HG03442 (cell line): ENCODE measurements at regions not wholly inside any gene's neighbourhood (a gene's known extent, or its start where the extent isn't known, plus 50 kb on each side); places are given as distances from the start of the nearest gene placed in this dataset.
"Not testable (repeated sequence)": the region's sequence is repeated elsewhere in the genome, so short reads cannot be mapped to it uniquely, and the experiment has no call there.

Experiments used
- ATAC-seq: cut with Tn5 transposase; IDR thresholded peaks from one replicate; pipeline ENCODE4 v1.9.1; 2021; ENCODE audit warnings: mild to moderate bottlenecking, moderate library complexity; ENCODE audit not compliant: unreplicated experiment

DNA sequence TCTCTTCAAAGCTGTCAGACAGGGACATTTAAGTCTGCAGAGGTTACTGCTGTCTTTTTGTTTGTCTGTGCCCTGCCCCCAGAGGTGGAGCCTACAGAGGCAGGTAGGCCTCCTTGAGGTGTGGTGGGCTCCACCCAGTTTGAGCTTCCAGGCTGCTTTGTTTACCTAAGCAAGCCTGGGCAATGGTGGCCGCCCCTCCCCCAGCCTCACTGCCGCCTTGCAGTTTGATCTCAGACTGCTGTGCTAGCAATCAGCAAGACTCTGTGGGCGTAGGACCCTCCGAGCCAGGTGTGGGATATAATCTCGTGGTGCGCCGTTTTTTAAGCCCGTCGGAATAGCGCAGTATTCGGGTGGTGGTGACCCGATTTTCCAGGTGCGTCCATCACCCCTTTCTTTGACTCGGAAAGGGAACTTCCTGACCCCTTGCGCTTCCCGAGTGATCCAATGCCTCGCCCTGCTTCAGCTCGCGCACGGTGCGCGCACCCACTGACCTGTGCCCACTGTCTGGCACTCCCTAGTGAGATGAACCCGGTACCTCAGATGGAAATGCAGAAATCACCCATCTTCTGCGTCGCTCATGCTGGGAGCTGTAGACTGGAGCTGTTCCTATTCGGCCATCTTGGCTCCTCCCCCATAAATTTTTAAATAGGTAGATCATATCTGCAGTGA, 785.1 kb downstream of the TDRD15 start:
- not testable (repeated sequence) for ATAC-seq

DNA sequence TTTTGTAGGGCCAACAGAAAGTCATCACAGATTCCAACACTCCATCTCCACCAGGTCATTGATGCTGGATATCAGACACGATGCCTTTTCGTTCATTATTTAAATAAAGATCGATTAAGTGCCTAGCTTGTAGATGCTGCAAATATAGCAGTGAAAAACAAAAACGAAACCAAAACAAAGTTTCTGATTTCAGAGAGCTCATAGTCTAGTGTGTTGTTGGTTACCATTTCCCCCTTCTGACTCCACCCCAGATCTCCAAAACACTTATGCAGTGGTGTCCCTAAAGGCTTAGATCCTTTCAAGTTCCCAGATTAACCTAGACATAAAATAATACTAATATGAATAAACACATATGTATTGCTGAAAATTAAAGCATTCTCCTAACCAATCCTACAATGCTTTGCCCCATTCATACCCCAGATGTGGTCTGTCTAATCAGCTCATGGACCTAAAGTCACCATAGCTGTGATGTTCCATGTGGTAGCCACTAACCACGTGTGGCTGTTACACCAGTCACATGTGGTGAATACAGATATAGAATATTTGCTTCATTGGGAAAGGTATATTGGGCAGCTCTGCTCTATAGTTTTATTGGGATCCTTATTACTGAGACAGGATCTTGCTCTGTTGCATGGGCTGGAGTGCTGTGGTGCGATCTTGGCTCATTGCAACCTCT, 787.2 kb downstream of the TDRD15 start:
- ATAC-seq = no peak

DNA sequence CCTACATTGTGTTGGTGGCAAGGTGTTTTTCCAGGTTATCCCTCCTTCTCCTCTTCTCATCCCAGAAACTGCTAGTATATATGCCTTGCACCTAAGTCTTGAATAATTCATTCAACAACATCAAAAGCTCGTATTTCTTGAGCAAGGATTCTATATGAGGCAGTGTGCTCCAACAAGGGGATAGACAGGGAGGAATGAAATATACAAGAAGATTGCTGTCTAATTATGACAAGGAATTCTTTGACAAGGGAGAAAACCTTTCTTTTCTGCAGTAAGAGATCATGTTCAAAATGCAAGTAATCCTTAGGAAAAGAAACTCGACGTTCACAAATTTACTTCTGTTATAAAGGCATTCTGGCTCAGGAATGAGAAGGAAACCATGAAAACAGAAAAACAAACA, 788.6 kb downstream of the TDRD15 start:
- ATAC-seq = no peak

DNA sequence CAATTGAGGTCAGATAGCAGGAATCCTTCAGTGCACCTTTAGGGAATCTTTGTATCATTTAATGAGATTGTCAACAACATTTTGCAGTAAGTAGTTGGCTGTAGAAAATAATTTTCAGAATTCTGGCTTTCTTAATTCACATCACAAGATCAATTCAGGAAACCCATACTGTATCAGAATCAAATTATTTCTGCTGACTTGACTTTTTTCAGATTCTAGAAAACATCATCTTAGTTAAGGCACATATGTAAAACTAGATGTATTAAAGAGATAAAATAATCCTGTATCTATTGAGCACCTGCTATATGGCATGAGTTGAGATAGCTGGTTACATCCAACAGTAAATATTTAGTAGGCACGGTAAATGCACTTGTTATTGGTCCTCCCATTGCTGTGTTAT, 791.4 kb downstream of the TDRD15 start:
- ATAC-seq = no peak

DNA sequence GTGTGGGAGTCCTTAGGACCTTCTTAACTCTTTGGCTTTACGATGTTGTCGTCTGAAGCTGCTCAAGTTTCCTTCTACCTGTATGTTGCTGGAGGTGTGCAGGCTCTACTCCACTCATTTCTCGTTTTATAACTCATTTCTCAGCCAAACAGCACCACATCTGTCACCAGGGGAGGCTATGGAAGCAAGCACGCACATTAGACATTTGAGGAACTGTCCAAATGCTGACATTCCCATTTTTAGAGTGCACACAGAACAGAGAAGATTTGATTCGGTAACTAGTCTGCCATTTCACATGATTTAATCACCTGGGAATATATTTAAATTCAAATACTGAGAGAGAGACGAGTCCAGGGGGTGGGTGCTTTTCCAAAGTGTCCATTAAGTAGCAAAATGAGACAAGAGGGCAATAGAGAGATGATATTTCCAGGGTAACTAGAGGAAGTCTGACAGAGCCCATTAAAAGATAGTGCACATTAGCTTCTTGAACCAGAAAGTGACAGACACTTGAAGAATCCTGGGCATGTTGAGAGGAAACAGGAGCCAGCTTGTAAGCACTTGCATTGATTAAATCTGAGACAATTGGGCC, 793.3 kb downstream of the TDRD15 start:
- ATAC-seq = no peak

DNA sequence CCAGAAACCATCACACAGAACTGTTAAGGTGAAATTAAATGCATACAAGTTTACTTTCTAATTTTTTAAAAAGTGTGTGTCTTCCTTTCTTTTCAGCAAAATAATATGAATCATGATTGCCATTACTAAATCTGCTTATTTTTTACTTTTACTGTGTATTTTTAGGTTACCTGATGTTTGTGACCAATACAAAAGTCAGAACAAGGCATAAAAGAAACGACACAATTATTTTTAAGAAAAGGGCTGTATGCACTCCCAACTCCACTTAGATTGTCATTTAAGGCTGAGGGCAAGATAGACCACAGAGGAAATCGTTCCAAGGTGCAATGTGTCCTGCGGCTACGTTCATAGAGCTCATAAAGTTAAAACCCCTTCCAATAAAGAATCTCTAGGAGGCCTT, 797.0 kb downstream of the TDRD15 start:
- ATAC-seq = no peak

DNA sequence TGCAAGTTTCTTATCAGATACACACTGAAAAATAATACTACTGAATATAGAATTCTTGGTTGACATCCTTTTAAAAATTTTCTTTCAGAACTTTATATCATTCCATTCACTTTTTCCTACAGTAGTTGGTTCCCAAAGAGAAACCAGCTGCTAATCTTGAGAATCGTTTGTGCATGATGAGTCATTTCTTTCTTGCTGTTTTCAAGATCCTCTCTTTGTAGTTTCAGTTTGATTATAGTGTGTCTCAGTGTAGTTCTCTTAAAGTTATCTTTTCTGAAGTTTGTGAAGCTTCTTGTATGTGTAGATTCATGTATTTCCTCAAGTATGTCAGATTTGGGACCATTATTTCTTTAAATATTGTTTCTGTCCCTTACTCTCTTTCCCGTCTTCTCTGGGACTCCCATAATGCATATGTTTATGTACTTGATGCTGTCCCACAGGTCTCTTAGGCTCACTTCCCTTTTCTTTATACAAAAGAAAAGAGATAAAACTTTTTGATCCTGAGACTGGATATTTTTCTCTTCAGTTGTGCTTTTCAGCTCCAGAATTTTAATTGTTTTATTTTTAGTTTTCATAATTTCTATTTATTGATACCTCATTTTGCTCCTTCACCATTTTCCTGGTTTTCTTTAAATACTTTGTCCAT, 801.0 kb downstream of the TDRD15 start:
- peak; percentile 81 for ATAC-seq

DNA sequence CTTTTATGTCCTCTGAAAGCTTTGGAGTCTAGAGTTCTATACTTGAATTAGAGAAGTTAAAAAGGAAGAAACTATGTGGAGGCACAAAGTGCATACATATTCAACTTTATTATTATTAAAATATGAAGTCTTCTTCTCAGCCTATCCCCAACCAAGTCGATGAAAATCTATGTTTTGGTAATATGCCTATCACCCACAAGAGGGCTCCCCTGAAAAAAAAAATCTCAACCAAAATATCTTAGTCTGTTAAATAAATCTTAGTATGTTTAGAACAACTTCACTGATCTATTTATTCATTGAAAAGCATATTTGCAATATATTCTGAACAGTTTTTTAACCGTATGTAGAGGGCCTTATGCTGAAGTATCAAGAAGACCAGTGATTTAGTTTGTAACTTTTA, 804.5 kb downstream of the TDRD15 start:
- ATAC-seq = no peak

DNA sequence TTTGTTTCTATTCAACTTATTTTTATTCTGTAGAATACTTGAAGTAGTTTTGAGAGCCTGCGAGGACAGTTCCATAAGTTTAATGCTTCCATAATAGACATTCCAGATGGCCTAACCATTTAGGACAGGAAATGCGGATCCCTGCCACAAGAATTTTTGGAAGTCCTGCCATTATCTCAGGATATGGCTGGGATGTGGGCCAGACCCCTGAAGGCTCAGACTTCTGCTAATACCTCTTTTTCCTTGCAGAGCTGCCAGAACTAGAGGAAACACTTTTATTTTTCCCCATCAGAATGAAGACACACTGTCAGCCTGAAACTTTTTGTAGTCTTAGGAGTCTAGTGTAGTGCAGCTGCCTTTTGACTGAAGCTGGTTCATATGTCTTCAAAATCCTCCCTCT, 806.5 kb downstream of the TDRD15 start:
- ATAC-seq = no peak

DNA sequence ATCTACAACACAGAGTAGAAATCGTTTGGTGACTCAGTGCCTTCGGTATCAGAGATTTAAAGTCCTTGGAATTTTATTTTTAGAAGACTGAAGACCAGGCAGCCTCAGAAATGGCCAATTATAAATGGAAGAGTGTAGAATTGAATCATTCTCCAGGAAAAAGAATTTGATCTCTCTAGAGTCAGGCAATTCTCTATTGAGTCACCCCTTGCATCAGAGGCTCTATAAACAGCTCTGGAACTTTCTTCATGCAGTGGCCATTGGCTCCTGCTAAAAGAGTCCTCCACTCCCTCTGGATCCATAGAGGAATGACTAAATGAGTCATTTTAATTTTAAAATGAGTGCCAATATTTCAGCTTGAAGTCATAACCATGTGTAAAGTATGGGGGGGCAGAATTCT, 816.2 kb downstream of the TDRD15 start:
- no peak for ATAC-seq

DNA sequence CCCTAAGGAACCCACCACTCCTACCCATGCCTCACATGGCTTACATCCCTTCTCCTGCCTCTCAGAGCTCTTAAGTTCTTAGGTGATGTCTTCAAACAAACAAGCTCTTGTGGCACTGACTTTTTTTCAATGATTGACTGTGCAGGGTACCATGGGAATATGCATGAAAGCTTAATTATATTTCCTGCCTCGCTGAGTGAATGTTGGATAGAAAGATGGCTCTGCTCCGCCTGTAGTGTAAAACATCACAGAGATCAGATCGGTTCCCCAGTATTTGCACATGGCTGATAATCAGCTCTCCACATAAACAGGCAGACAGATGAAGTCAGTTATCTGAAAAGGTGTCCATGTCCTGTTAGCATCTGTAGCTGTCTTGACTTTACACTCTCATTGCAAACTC, 820.8 kb downstream of the TDRD15 start:
- ATAC-seq = no peak

DNA sequence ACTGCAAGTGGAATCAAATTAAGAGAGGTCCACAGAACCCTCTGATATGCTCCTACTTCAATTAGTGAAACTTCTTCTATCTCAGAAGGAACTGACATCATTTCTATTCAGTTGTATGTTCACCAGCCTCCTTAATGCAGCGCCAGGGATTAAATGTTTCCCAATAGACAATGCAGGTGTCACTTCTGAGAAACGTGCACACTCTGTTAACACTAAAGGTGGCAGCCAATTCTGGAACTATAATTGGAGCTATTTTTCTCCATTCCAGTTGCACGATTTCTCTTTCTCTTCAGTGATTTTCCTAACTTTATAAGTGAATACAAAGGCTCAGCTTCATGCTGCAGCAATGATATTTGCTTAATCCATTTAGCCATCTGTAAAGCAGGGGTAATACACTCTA, 821.9 kb downstream of the TDRD15 start:
- ATAC-seq = no peak

DNA sequence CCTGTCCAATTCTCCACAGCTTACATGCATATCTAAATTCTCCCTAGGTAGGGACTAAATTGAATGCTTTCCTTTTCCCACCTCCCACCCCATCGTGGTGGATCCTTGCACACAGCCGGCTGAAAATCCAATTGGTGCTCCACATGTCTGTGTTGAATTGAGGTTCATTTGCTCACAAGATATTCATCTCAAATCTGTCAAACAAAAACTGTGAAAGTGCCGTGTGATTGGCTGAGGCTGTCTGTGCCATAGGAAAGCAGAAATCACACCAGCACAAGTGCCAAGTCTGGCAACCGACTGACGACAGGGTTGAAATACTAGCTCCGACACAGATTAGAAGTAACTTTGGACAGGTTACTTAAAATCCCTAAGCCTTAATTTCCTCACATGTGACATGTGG, 823.3 kb downstream of the TDRD15 start:
- ATAC-seq = no peak

DNA sequence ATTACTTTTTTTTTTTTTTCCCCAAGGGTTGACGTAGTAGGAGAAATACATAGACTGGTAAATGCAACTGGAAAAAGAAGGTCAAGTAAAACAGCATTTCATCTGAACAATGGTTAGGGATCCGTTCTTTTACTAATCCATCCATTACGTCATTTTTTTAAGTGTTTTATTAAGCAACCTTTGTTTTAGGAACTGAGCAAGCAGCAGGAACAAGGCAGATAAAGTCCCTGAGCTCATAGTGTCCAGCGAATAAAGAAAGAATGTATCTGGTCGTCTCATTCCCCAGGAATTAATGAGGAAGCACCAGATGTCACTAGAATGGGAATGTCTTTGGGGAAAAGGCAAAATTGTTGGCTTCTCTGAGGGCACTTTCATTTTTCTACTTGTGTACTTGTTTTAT, 842.4 kb downstream of the TDRD15 start:
- no peak for ATAC-seq

DNA sequence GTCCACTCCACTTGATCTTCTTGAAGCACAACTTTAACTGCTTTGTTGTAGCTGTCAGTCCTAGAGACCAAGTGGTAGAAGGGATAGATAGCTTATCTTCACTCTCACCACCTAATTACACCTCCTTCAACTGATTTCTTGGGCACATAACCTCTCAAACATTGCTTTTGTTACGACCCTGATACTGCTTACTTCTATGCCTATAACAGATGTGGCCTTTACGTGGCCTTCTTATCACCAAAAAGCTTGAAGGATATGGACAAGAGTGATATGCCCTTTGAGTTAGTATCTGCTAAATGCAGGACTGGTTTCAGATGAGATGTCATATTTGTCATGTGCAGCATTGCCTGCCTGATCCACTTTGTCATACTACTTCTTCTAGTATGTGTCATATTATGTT, 847.2 kb downstream of the TDRD15 start:
- ATAC-seq = no peak

DNA sequence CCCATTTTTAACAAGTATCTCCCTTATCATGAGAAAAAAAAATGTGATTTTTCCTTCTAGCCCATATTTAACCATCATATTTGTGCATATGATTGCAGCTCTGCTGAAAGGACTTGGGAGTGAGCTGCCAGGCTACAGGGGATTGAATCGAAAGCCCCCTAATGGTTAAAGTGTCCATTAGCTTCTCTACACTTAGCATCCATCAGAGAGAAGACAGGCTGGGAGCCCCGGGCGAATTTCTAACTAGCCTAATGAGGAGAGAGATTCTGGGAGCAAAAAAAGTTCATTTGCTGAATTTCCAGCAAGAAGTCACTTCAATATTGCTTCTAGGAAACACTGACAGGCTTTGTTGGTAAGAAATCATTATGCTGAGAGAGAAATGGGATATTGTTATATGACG, 848.8 kb downstream of the TDRD15 start:
- no peak for ATAC-seq

DNA sequence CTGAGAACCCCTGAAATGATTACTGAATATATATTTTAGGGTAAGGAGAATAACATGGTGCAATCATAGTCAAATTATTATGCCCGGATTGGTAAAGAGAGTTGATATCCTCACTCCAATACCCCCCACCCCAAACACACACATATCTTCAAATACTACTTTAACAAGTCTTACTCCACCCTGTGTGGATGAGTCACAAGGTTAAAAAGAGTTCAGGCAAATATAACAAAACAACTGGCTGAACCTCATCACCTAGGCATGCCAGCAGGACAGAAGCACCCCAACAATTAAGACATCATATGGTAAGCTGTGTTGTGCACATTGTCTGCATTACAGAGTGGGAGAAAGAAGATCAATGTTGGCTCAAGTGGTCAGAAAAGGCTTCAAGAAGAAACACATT, 857.4 kb downstream of the TDRD15 start:
- ATAC-seq = no peak

DNA sequence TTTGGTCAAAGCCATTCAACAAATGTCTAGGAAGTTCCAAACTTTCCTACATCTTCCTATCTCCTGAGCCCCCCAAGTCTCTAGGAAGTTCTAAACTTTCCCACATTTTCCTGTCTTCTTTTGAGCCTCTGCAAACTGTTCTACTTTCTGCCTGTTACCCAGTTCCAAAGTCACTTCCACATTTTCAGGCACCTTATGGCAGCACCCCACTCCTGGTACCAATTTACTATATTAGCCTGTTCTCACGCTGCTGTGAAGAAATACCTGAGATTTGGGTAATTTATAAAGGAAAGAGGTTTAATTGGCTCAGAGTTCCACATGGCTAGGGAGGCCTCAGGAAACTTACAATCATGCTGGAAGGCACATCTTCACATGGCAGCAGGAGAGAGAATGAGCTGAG, 869.2 kb downstream of the TDRD15 start:
- ATAC-seq = no peak

DNA sequence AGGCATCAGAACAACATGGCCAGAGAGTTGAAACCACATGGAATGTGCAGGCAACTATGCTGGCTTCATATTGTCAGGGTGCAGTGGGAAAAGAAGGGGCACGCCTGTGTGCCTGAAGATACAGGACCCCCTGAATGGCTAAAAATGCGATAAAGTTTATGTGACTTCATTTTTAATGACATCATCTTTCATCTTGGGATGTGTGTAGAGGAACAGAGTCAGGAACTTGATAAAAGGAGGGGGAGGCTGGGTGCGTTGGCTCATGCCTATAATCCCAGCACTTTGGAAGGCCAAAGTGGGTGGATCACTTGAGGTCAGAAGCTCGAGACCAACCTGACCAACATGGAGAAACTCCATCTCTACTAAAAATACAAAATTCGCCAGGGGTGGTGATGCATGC, 872.6 kb downstream of the TDRD15 start:
- no peak for ATAC-seq

DNA sequence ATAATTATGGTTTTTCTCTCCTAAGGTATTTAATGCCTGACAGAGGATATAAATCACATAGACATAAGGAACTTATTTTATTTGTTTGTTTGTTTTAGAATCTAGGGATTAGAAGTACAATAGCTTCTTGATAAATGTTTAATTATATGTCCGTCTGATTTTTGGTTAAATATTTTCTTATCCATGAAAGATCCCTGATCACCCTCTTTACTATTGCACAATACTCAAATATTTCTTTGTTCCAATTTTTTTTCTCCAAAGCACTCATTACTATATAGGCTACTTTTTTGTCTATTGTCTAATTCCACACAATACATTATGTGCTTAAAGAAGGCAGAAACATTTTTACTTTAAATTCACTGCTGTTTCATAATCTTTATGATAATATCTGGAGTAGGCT, 875.8 kb downstream of the TDRD15 start:
- no peak for ATAC-seq

DNA sequence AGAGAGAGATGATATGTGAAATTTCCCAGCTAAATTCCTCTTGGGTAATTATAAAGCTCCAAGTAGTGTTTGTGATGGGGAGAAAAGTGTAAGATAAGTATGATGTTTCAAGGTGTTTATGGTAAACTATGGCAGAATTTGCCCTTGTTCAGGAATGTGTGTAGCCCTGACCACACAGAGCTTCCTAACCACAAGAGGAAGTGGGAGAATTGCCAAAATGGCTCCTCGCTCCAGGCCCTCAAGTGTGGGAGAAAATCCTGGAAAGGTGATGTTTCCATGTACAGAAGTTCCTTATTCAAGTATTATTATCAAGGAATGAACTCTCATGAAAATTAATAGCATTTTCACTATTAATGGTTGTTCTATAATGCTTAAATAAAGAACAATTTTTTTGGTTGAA, 878.3 kb downstream of the TDRD15 start:
- no peak for ATAC-seq

DNA sequence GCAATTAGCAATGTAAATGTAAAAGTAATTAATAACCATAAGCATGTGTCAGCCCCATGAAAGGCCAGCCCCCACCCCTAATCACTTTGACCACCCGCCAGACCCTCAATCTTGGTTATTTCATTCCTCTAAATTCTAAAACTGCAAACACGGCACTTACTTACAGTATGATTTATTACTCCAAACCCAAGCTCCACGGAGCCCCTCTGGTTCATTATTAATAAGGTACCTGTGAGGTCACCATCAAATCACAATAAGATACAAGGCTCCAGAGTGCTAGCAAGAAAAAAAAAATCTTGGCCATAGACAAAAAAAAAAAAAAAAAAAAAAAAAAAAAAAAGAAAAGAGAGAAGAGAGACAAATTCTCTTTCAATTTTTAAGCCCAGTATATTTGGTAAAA, 879.5 kb downstream of the TDRD15 start:
- no peak for ATAC-seq
